Activated CD4-positive, alpha-beta memory T cell treated with anti-CD3 and anti-CD28 coated beads, Interleukin-2, amount 10 ng/mL, durations not matched to agents 7 days and 5 days (primary cell): ENCODE measurements at regions not wholly inside any gene's neighbourhood (a gene's known extent, or its start where the extent isn't known, plus 50 kb on each side); places are given as distances from the start of the nearest gene placed in this dataset.
"Not testable (repeated sequence)": the region's sequence is repeated elsewhere in the genome, so short reads cannot be mapped to it uniquely, and the experiment has no call there.

ENCODE experiments used
- CTCF ChIA-PET: fragments of 350-600 bp; sonication (Branson Sonifier 250); formaldehyde crosslinking; loops from one replicate; lab custom pipeline; 2021; ENCODE audit warnings: antibody characterized with exemption, inconsistent platforms; lab: Charles Lee
- POLR2A ChIA-PET: fragments of 350-600 bp; sonication (Branson Sonifier 250); formaldehyde crosslinking; loops from one replicate; lab custom pipeline; 2021; ENCODE audit warnings: antibody characterized with exemption; lab: Charles Lee
- DNase-seq: peaks from one replicate; pipeline ENCODE4 v3.0.0-alpha.2; 2020
- H3K27ac Mint-ChIP-seq: one replicate; pipeline ENCODE4 v1.8.0; 2021; ENCODE audit warnings: mild to moderate bottlenecking, mixed read lengths
- H3K27me3 Mint-ChIP-seq: one replicate; pipeline ENCODE4 v1.8.0; 2021; ENCODE audit warnings: mixed read lengths
- H3K36me3 Mint-ChIP-seq: one replicate; pipeline ENCODE4 v1.8.0; 2021; ENCODE audit warnings: low read depth, mixed read lengths
- H3K4me1 Mint-ChIP-seq: one replicate; pipeline ENCODE4 v1.8.0; 2021; ENCODE audit warnings: mixed read lengths
- H3K4me3 Mint-ChIP-seq: one replicate; pipeline ENCODE4 v1.8.0; 2021; ENCODE audit warnings: mild to moderate bottlenecking, mixed read lengths
- H3K9me3 Mint-ChIP-seq: one replicate; pipeline ENCODE4 v1.8.0; 2021; ENCODE audit warnings: mixed read lengths

DNA sequence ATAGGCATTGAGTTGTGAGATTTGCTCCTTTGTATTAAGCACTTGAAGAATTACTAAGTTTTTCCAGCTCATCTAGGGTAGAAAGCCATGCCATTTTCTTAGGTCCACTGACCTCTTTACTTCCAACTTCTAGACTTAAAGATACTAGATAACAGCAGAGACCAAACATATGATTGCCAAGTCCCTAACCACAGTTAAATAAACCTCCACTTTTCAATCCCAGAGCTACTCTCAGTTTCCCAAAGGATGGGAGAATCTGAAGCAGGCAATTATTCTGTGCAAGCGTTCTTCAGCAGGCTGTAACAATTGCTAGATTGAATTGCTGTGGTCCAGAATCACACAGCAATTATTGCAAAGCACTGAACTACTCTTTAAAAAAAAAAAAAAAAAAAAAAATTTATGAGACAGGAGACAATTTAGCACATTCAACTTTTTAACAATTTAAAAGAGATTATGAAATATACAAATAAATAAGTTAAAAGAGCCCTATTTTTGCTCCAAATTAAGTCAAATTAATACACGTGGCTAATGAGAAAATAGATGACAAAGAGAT lies 104.0 kb upstream of the PRSS16 start:
- no peaks in the 10 kb centered on the region for H3K27me3 Mint-ChIP-seq
- H3K36me3 Mint-ChIP-seq: peaks cover 30% of the 10 kb centered on the region
- H3K4me3 Mint-ChIP-seq: peak overlapping the region; percentile 57
- no peaks in the 10 kb centered on the region for H3K9me3 Mint-ChIP-seq
- peaks cover 43% of the 10 kb centered on the region for H3K4me1 Mint-ChIP-seq
- ChIA-PET CTCF (interaction anchor here (0.6 to 6.2 kb wide), 5 partner anchors 11 to 679 kb away, joined by 3 to 66 read pairs (median 5); a partner anchor contains a TSS), POLR2A (interaction anchor here (0.8 to 15.8 kb wide), 17 partner anchors 12 to 1020 kb away, joined by 3 to 971 read pairs (median 65); a partner anchor contains a TSS)
- no peak for DNase-seq
- peak overlapping the region; percentile 80 for H3K27ac Mint-ChIP-seq

GRCh38 chr6:27144740-27145079 lies 102.8 kb upstream of the PRSS16 start:
- DNase-seq: no peak
- H3K27ac Mint-ChIP-seq: no peak overlapping the region

GRCh38 chr6:27145731-27146455 lies 101.6 kb upstream of the PRSS16 start:
- DNase-seq: peak; percentile 81
- H3K9me3 Mint-ChIP-seq: no peaks in the 10 kb centered on the region
- H3K4me3 Mint-ChIP-seq: no peak overlapping the region
- no peaks in the 10 kb centered on the region for H3K27me3 Mint-ChIP-seq
- H3K27ac Mint-ChIP-seq: no peak overlapping the region
- CTCF ChIA-PET: interaction anchor here (1.2 to 6.2 kb wide), 4 partner anchors 13 to 19 kb away, joined by 3 to 66 read pairs (median 6); a partner anchor contains a TSS
- POLR2A ChIA-PET: interaction anchor here (0.7 to 15.8 kb wide), 38 partner anchors 8 to 1125 kb away, joined by 3 to 971 read pairs (median 17); partner anchors contain the start of gene ZNF184
- peaks cover 18% of the 10 kb centered on the region for H3K36me3 Mint-ChIP-seq
- peaks cover 41% of the 10 kb centered on the region for H3K4me1 Mint-ChIP-seq

More at GRCh38 chr6:27144740-27145079, 102.8 kb upstream of the PRSS16 start:
- Mint-ChIP-seq H3K4me3 (no peak overlapping the region), H3K27me3 (no peaks in the 10 kb centered on the region), H3K9me3 (no peaks in the 10 kb centered on the region), H3K4me1 (peaks cover 42% of the 10 kb centered on the region), H3K36me3 (peaks cover 21% of the 10 kb centered on the region)
- ChIA-PET CTCF (interaction anchor here (1.2 to 6.2 kb wide), 4 partner anchors 12 to 18 kb away, joined by 3 to 66 read pairs (median 6); a partner anchor contains a TSS), POLR2A (interaction anchor here (1.1 to 15.8 kb wide), 28 partner anchors 7 to 1123 kb away, joined by 3 to 971 read pairs (median 36); partner anchors contain the start of gene ZNF184)

DNA sequence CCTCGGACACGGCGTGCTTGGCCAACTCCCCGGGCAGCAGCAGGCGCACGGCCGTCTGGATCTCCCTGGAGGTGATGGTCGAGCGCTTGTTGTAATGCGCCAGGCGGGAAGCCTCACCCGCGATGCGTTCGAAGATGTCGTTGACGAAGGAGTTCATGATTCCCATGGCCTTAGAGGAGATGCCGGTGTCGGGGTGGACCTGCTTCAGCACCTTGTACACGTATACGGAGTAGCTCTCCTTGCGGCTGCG lies 101.1 kb upstream of the PRSS16 start:
- peaks cover 14% of the 10 kb centered on the region for H3K36me3 Mint-ChIP-seq
- POLR2A ChIA-PET: interaction anchor here (0.9 to 15.8 kb wide), 42 partner anchors 8 to 1778 kb away, joined by 3 to 971 read pairs (median 17); partner anchors contain the start of genes TRIM27 and ZNF184
- peaks cover 36% of the 10 kb centered on the region for H3K4me1 Mint-ChIP-seq
- not testable (repeated sequence) for H3K4me3 Mint-ChIP-seq, H3K9me3 Mint-ChIP-seq, DNase-seq, H3K27ac Mint-ChIP-seq, H3K27me3 Mint-ChIP-seq
- CTCF ChIA-PET: interaction anchor here (0.9 to 6.2 kb wide), 11 partner anchors 8 to 749 kb away, joined by 3 to 66 read pairs (median 4); a partner anchor contains a TSS

- Mint-ChIP-seq H3K36me3 (peaks cover 9% of the 10 kb centered on the region), H3K9me3 (no peaks in the 10 kb centered on the region), H3K27me3 (no peaks in the 10 kb centered on the region), H3K27ac (no peak overlapping the region), H3K4me1 (peaks cover 31% of the 10 kb centered on the region), H3K4me3 (no peak overlapping the region)
- POLR2A ChIA-PET: interaction anchor here (0.6 to 15.8 kb wide), 60 partner anchors 8 to 1777 kb away, joined by 3 to 971 read pairs (median 8); partner anchors contain the start of genes TRIM27 and ZNF184
- CTCF ChIA-PET: interaction anchor here (0.7 to 6.2 kb wide), 17 partner anchors 8 to 1114 kb away, joined by 3 to 66 read pairs (median 4); a partner anchor contains a TSS
- peak; percentile 87 for DNase-seq
Measured at GRCh38 chr6:27146706-27147505, 100.6 kb upstream of the PRSS16 start.

DNA sequence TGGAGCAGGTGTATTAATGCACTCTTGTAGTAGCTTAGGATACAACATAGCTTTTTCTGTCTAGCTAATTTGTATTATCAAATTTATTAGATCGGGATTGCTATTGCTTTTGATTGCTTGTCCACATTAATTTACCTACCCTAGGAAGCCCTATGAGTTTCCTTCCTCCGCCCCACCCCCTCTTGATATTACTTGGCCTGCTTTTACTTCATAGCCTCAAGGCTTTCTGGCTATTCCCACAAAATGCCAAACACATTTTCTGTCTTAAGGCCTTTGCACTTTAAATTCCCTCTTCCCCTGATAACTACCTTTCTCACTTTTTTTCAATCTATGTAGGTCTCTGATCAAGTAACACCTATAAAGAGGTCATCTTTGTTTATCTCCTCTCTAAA lies 99.1 kb upstream of the PRSS16 start:
- no peak overlapping the region for H3K27ac Mint-ChIP-seq
- CTCF ChIA-PET: interaction anchor here (0.8 to 6.2 kb wide), 3 partner anchors 13 to 690 kb away, joined by 5 to 66 read pairs (median 6); a partner anchor contains a TSS
- H3K9me3 Mint-ChIP-seq: no peaks in the 10 kb centered on the region
- POLR2A ChIA-PET: interaction anchor here (1.2 to 15.8 kb wide), 21 partner anchors 7 to 991 kb away, joined by 3 to 971 read pairs (median 47); a partner anchor contains a TSS
- H3K27me3 Mint-ChIP-seq: no peaks in the 10 kb centered on the region
- H3K4me3 Mint-ChIP-seq: peak overlapping the region; percentile 39
- peaks cover 2% of the 10 kb centered on the region for H3K36me3 Mint-ChIP-seq
- no peak for DNase-seq
- H3K4me1 Mint-ChIP-seq: peaks cover 20% of the 10 kb centered on the region

DNA sequence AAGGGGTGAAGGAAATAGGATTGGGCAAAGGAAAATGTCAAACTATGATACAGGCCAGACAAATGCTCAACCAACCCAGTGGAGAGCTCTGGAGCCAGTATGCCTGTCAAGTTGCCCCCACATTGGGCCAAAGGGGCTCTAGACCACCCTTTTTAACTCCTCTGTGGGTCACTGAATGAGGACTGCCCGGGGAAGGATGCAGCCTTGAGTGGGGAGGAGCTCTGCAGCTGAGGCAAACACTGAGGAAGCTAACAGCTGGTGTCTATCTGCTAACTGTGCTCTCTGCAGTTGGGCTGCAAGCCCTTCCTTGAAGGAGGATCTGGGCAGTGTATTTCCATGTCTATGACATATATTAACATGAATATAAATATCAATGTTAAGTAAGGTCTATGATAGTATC lies 98.4 kb upstream of the PRSS16 start:
- peaks cover 16% of the 10 kb centered on the region for H3K4me1 Mint-ChIP-seq
- POLR2A ChIA-PET: interaction anchor here (0.6 to 15.8 kb wide), 8 partner anchors 11 to 745 kb away, joined by 3 to 971 read pairs (median 44); a partner anchor contains a TSS
- H3K27ac Mint-ChIP-seq: peak overlapping the region; percentile 50

GRCh38 chr6:27154696-27155095 lies 92.8 kb upstream of the PRSS16 start:
- DNase-seq: no peak
- no peaks in the 10 kb centered on the region for H3K9me3 Mint-ChIP-seq
- peak overlapping the region; percentile 77 for H3K27ac Mint-ChIP-seq
- no peaks in the 10 kb centered on the region for H3K36me3 Mint-ChIP-seq
- H3K27me3 Mint-ChIP-seq: no peaks in the 10 kb centered on the region
- CTCF ChIA-PET: interaction anchor here (0.6 to 3.6 kb wide), 9 partner anchors 7 to 736 kb away, joined by 3 to 20 read pairs (median 5); a partner anchor contains a TSS
- POLR2A ChIA-PET: interaction anchor here (1.0 to 15.8 kb wide), 14 partner anchors 9 to 1030 kb away, joined by 3 to 971 read pairs (median 4); a partner anchor contains a TSS
- peak overlapping the region; percentile 2 for H3K4me3 Mint-ChIP-seq
- peaks cover 46% of the 10 kb centered on the region for H3K4me1 Mint-ChIP-seq

More for the DNA sequence above, 98.4 kb upstream of the PRSS16 start:
- Mint-ChIP-seq H3K27me3 (no peaks in the 10 kb centered on the region), H3K36me3 (no peaks in the 10 kb centered on the region), H3K9me3 (no peaks in the 10 kb centered on the region), H3K4me3 (peak overlapping the region; percentile 3)
- CTCF ChIA-PET: interaction anchor here (1.0 kb wide), 2 partner anchors 22 to 623 kb away, joined by 3 to 4 read pairs; no protein-coding TSS in a partner anchor
- DNase-seq: no peak

DNA sequence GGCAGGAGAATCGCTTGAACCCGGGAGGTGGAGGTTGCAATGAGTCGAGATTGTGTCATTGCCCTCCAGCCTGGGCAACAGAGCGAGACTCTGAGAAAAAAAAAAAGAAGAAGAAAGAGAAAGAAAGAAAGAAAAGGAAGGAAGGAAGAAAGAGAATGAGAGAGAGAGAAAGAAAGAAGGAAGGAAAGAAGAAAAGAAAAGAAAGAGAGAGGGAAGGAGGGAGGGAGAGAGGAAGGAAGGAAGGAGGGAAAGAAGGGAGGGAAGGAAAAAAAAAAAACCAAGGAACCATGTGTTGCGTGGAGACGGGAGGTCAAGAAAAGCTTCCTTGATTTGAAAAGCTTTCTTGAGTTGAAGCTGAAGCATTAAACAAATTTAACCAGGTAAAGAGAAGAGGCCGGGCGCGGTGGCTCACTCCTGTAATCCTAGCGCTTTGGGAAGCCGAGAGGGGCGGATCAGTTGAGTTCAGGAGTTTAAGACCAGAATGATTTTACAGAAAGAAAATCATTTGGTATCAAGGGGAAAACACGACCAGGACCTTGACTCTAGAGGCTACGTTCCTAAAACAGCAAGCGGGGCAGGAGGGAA lies 90.5 kb upstream of the PRSS16 start:
- Mint-ChIP-seq H3K9me3 (no peaks in the 10 kb centered on the region), H3K4me3 (peak overlapping the region; percentile 69), H3K4me1 (peaks cover 52% of the 10 kb centered on the region), H3K27ac (peak overlapping the region; percentile 69), H3K27me3 (no peaks in the 10 kb centered on the region), H3K36me3 (no peaks in the 10 kb centered on the region)
- DNase-seq: no peak
- POLR2A ChIA-PET: interaction anchor here (0.9 to 15.8 kb wide), 7 partner anchors 12 to 871 kb away, joined by 3 to 971 read pairs (median 6); a partner anchor contains a TSS
- CTCF ChIA-PET: interaction anchor here (0.9 to 3.6 kb wide), 4 partner anchors 10 to 642 kb away, joined by 3 to 20 read pairs (median 5); a partner anchor contains a TSS

DNA sequence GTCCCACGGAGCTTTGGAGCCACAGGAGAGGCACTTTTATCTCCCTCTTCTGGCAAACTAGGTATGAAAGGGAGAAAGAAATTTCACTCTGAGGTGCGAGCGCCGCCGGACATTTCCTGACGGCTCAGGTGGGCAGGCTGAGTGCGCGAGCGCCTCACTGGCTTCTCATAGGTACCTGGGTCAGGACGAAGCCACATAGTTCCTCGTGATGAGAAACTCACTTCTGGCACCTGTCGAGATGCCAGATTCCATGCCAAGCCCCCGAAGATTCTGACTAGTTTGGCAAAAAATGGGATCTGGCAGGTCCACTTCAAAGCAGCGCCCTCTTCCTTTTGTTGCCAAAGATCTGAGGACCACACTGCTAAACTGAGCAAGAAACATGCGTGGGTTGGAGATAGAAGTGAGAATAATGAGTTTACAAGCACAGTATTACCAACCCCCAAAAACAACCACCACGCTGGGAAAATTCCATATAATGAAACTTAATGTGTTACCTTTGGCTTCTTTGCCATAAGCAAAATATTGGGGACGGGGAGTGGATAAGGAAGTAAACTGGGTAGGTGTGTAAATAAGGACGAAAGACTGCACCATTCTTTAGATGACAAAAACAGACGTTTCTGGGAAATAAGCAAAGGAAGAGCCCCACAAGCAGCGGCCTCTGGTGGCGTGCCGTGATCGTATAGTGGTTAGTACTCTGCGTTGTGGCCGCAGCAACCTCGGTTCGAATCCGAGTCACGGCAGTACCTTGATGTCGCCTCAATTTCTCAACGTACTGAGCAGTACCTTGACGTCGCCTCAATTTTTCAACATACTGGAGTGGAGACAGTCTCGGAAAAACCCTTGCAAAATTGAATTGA lies 89.8 kb upstream of the PRSS16 start:
- peak; percentile 84 for DNase-seq
- Mint-ChIP-seq H3K4me1 (peaks cover 52% of the 10 kb centered on the region), H3K27me3 (no peaks in the 10 kb centered on the region), H3K9me3 (no peaks in the 10 kb centered on the region), H3K36me3 (no peaks in the 10 kb centered on the region), H3K4me3 (peak overlapping the region; percentile 69), H3K27ac (peak overlapping the region; percentile 69)
- ChIA-PET CTCF (interaction anchor here (0.9 to 3.6 kb wide), 3 partner anchors 11 to 641 kb away, joined by 3 to 20 read pairs (median 4); a partner anchor contains a TSS), POLR2A (interaction anchor here (1.0 to 15.8 kb wide), 6 partner anchors 11 to 872 kb away, joined by 3 to 971 read pairs (median 75); a partner anchor contains a TSS)

GRCh38 chr6:27158316-27158643 lies 89.2 kb upstream of the PRSS16 start:
- ChIA-PET CTCF (interaction anchor here (3.2 kb wide), 1 partner anchor 31 kb away, joined by 16 read pairs; no protein-coding TSS in a partner anchor), POLR2A (interaction anchor here (4.1 kb wide), 1 partner anchor 12 kb away, joined by 47 read pairs; a partner anchor contains a TSS)
- no peaks in the 10 kb centered on the region for H3K9me3 Mint-ChIP-seq
- no peaks in the 10 kb centered on the region for H3K27me3 Mint-ChIP-seq
- no peak for DNase-seq
- H3K4me1 Mint-ChIP-seq: peaks cover 52% of the 10 kb centered on the region
- H3K36me3 Mint-ChIP-seq: no peaks in the 10 kb centered on the region
- H3K4me3 Mint-ChIP-seq: peak overlapping the region; percentile 69
- peak overlapping the region; percentile 69 for H3K27ac Mint-ChIP-seq
